Kidney capillary endothelial cell (primary cell): ENCODE measurements at regions not wholly inside any gene's neighbourhood (a gene's known extent, or its start where the extent isn't known, plus 50 kb on each side); places are given as distances from the start of the nearest gene placed in this dataset.

Experiments
- DNase-seq: peaks from one replicate; pipeline ENCODE4 v3.0.0-alpha.2; 2018; ENCODE audit warnings: low spot score

DNA sequence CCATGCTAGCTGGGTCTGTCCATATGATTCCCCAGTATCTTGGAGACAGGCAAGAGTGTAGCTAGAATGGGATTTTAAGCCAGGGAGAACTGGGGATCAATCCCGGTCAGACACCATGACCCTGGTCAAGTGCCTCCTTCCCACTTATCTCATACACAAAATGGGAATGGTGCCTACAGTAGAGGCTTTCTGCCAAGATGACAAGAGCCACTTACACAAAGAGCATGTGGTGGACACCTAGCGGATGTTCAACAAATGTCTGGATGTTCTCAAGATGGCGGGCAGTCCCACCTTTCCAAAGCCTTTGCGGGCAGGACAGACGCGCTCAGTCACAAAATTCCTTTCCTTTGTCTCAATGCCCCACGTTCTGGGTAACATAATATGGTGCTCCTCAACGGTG, 57.3 kb downstream of the MAF start:
- DNase-seq, result no peak

GRCh38 chr16:79542237-79542774, 58.2 kb downstream of the MAF start:
- DNase-seq, result no peak

GRCh38 chr16:79540825-79541595, 59.5 kb downstream of the MAF start:
- DNase-seq, result no peak

GRCh38 chr16:79537584-79537983, 63.0 kb downstream of the MAF start:
- no peak for DNase-seq

- DNase-seq, result no peak
These were observed 63.6 kb downstream of the MAF start for GRCh38 chr16:79536958-79537357.

DNA sequence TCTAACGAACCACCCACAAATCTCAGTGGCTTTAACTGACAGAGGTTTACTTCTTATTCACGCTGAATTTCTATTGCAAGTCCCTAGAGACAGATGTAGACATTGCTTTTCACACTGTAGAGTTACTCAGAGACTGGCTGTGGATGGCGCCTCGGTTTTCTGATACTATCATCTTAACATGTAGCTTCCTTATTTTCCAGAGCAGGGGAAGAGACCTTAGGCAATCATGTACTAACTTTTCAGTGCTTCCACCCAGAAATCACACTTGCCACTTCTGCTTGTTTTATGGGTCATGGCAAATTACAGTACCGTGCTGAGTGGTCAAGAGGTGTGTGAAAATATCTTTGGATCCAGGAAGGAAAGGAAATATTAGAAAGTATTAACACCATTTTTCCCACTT, 65.4 kb downstream of the MAF start:
- no peak for DNase-seq

GRCh38 chr16:79534143-79534542, 66.4 kb downstream of the MAF start:
- DNase-seq, result no peak

- no peak for DNase-seq
These were observed 67.2 kb downstream of the MAF start for GRCh38 chr16:79533292-79533691.

DNA sequence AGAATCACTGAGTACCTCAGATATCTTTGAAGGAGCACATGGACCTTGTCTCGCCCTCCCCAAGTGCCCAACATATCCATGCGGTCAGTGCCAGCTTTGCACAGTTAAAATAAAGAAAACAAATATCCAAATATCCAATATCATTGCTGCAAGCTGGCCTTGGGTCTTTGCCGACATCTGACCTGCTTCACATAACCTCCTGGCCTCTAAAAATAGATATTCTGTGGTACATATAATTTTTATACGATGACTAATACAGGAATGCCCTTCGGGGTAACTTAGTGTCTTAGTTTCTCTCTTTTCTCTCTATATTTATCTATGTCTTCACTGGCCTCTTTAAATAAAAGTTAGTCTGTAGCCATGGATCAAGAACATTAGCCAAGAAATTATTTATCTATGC, 67.8 kb downstream of the MAF start:
- DNase-seq, result no peak

DNA sequence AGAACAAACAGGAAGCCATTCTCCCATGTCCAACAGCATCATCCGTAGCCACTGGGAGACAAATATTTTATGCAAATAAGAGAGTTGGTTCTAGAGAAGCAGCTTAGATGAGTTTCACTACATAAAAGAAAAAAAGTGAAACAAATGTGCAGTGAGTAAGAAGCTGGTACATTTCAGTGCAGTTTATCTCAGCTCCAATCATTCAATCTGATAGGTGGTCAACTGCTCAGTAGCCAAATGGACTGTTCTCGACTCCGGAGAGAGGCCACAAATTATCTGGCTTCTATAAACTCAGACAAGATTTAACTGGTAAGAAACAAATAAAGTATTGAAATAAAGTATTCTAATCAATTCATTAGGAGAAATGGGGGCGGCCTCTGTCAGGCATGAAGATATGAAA, 68.3 kb downstream of the MAF start:
- no peak for DNase-seq

DNA sequence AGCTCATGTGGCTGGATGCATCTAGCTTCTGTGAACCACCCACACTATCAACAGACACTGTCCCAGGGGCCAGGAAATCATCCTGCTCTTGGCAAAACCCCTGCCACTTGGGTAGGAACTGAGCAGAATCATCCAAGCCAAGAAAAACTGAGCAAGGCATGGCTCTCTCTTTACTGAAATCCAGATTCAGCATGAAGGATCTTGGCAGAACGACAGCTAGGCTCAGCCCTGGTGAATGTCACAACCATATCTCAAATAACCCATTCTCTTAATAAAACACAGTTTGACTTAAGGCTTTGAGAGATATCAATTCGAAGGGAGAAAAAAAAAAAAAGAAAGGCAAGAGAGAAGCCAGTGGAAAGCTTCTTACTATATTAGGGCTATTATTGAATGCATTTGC, 72.2 kb downstream of the MAF start:
- no peak for DNase-seq

DNA sequence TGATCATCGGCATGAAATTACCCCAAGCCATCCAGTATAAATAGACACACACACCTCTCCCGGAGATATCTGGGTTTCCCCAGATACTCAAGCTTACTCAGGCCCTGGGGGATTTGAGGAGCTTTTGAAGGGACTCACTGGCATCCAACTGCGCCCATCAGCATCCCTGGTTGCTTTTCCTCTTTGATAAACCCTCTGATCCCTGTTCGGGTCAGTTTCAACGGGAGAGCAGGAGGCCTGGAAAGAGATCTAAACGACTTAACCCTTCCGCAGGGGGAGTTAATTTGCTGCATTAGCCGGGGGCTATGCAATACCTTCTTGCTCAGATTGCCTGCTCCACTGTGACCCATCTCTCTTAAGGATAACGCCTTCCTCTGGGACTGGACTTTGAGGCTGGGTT, 76.6 kb downstream of the MAF start:
- DNase-seq, result no peak

- DNase-seq, result no peak
These were observed 81.1 kb downstream of the MAF start for GRCh38 chr16:79519448-79519847.

DNA sequence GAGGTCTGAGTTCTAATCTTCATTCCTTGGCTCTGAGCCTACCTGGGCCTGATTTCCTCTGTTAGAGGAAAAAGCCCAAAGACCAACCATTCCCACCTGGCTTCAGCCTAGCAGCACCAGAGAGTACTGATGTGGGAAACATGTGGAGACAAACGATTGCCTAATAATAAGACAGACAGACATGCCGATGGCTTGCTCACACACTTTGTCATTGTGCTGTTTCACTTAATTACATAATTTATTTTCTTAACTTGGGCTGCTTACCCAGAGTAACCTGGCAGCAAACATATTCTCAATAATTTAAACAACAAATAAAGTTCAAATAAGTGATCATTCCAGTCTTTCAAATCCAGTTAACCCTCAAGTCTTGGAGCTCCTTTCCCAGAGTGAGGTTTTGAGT, 83.4 kb downstream of the MAF start:
- DNase-seq, result no peak

- no peak for DNase-seq
These were observed 89.7 kb downstream of the MAF start for GRCh38 chr16:79510879-79511278.

DNA sequence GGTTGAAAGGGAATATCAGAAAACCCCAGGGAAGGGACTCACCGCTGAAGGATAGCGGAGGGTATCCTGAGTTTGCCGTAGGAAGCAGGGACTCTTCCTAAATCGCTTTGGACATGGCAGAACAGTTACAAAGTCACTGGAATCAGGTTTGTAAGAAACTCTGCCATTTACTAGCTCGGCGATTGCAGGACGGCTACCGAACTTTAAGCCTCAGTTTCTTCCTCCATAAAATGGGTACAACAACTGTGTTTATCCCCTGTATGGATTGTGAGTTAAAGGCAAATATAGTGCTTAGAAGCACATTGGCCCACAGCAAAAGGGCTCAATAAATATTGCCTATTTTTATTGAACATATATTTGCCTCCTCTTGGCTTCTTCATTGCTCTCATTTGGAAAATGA, 90.6 kb downstream of the MAF start:
- DNase-seq, result no peak

DNA sequence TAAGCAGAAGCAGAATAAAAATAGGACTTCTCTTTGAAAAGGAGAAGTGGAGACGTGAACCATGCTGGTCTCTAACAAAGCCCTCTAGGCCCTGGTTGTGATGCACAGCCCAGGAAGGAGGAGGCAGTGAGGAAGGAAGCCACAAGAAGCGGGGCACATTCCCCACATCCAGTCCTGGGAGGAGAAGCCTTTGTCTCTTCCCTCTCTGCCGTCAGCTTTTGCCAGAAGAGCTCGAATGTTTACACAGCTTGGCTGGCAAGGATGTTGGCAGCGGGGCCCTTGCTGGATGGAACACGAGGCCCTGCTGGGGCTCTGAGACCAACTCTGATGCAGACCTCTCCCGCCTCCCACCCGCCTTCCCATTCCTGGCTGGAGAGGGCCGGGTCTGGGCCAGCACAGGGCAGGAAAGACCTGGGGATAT, 91.3 kb downstream of the MAF start:
- DNase-seq, result no peak

GRCh38 chr16:79508294-79508693, 92.2 kb downstream of the MAF start:
- DNase-seq, result no peak

DNA sequence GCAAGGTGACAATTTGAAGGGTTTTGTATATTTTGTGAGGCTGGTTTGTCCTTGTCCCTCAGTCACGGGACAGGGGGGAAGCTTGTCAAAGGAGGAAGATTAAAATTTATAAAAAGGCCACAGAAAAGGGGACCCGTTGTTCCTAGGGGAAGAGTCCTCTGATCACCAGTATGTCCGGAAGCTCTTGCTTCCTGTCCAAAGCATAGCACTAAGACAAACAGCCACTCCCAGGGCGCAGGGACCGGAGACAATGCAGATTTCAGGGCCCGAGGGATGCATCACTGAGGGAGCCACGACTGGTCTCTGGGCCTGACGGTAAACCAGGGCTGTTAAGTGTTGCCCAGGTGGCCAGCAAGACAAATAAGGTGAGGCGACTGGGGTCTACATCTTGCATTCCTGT, 95.2 kb downstream of the MAF start:
- no peak for DNase-seq

DNA sequence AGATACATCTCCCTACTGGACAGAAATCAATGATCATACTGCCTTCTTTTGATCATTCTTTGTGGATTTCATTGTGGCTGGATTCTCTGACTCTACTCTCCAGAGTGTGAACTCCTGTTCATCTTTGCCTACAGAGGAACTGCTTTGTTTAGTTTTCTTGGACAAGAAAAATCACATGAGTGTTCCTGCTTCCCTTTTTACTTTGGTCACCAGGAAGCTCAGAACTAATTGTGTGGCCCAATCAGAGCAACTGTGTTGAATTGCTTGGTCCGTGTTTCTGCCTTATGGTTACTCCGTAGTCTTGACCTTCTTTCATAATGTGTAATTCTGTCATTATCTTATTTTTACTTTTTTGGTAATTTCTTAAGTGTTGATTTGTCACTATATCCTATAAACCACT, 97.0 kb downstream of the MAF start:
- DNase-seq, result no peak

DNA sequence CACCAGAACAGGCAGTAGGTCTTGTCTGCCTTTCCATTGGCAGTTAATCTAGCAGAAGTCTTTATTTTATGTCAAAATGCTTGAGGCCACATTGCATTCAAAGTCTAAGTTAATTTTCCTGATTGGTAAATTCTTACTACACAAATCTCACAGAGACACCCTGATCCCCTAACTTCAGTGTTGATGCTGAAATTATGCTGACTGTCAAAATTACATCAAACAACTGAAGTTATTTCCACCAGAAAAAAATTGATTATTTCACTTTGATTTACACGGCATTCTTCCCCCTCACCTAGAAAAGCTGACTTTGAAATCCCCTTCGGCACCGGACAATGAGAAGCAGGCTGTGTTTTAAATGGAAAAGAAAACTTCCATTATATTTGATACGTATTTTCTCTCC, 99.1 kb downstream of the MAF start:
- no peak for DNase-seq

DNA sequence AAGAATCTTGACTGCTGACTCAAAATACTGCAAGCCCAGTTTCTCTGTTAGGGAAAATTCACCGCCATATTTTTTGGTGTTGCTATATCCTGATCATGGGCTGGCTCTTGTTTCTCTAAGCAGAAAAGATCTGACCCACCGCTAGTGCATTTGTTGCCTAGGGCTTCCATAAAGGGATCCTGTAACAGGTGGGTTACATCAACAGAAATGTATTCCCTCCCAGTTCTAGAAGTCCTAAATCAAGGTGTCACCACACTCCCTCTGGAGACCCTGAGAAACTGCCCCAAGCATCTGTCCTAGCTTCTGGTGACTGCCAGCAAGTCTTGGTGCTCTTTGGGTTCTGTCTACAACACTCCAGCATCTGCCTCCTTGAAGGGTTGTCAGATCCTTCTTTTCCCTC, 99.7 kb downstream of the MAF start:
- no peak for DNase-seq

DNA sequence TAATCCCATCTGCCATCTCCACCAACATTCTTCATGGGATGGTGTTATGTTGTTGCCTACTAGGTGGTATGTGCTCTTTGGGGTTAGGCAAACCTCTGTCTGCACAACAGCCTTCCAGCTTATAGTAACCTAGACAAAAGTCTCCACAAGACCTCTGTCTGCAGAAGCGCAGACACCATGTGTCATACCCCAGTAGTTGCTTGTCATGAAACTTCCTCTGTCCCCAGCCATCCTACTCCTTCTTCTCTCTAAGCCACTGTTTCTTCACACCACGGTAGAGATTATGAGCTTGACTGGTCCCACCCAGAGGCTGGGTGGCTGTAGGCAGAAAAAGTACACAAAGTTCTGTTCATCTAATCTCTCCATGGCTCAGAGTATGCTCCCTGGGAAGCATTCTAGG, 100.3 kb downstream of the MAF start:
- DNase-seq, result no peak

DNA sequence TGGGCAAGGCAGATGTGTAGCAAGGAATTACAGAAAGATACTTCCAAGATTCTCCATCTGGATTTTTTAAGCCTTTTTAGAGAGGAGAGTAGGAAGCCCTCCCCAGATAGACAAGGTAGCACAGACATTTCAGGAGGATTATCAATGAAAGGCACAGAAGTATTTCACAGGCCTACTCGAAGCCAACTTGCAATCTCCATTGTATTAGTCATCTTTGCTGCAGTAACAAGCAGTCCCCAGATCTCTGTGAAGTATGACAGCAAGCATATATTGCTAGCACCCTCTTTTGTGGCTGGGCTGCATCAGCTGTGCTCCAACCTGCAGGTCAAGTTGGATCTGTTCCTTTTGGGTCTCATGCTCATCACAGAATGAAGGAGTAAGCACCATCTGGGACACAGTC, 101.6 kb downstream of the MAF start:
- DNase-seq, result no peak
